Embryonic facial prominence (tissue), 1 donor: ENCODE measurements at regions not wholly inside any gene's neighbourhood (a gene's known extent, or its start where the extent isn't known, plus 50 kb on each side); places are given as distances from the start of the nearest gene placed in this dataset.

Source experiments
- DNase-seq: peaks from one replicate; pipeline ENCODE4 v3.0.0-alpha.2; 2016; ENCODE audit errors: extremely low spot score

DNA sequence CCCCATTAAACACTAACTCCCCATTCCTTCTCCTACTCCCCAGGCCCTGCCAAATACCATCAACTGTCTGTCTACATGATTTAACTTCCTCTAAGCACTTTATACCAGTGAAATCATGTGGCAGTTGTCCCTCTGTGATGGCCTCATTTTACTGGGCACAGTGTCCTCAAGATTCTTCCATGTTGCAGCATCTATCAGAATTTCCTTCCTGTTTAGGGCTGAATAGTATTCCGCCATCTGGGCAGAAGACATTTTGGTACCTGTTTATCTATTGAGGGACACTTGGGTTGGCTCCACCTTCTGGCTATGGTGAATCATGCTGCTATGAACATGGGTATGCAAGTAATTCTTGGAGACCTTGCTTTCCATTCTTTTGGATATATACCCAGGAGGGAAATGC is 59.4 kb upstream of the IRX4 start:
- no peak for DNase-seq

DNA sequence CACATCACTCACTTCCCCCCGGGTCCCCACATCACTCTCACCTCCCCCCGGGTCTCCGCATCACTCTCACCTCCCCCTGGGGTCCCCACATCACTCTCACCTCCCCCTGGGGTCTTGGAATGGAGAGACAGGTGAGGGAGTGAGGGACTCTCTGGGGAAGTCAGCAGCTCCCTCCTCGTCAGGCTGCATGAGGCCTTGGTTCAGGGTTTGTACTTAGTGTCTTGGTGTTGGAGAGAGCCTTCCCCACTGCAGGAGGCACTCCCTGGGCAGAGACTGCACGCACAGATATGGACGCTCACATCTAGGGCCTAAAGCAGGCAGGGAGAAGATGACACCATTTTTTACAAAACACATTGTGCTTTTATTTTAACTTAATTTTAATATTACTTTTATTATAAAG is 56.5 kb upstream of the IRX4 start:
- DNase-seq: no peak

DNA sequence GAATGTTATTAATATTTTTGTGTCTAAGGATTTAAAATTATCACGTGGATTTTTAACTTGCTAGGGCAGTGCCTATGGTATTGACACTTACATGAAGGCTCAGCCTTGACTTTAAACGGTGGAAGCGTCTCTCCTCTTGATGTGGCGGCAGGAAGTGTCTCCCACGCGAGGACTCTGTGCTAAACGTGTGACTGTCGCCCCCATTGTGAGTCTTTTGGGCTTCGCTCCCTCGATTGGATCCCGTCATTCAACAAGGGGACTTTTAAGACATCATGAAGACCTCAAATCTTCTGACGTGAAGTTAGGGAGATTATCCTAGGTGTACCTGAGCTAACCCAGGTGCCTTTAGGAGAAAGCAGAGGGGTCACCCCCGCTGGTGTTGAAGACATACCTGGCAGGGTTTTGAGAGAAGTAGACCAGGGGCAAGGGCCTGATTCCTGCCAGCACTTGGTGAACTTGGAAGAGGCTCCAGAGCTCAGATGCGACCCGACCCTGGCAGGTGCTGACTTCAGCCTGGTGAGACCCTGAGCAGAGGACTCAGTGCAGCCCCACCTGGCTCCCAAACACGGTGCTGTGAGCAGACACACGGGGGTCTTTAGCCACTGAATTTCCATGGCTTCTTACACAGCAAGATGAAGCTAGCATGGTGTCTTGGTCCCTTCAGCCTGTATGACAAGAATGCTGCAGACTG is 55.7 kb upstream of the IRX4 start:
- no peak for DNase-seq

DNA sequence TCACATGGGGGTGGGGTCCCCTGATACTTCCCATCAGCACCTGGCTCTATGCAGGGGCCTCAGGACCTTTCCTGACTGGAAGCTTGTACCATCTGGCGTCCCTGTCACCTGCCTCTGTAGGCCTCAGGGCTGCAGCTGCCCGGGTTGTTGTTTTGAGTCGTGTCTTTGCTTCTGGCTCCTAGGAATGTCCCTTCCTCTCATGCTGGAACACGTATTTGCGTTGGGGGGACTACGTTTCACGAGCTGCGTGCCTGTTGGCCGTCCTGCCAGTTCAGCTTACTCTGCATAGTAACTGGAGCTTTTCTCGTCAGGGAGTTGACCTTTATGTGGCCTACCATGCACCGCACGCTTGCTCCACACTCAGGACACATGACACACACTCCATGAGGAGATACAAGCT is 54.9 kb upstream of the IRX4 start:
- DNase-seq: no peak

DNA sequence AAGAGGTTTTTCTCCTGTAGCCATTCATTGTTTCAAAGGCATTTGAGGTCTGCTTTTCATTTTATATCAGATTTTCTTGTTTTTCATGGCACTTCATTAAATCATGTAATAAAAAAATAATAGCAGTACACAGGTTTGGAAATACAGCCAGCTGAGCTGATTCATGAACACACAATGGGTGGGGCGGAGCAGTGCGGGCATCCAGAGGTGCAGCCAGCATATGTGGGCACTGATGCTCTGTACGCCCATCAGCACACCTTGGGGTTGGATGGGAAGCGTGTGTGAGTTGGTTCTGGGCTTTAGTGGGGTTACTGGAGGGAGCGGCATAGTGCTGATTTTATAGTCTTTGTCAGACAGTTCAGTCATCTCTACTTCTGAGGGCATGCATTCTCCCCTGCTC is 54.2 kb upstream of the IRX4 start:
- DNase-seq: no peak

DNA sequence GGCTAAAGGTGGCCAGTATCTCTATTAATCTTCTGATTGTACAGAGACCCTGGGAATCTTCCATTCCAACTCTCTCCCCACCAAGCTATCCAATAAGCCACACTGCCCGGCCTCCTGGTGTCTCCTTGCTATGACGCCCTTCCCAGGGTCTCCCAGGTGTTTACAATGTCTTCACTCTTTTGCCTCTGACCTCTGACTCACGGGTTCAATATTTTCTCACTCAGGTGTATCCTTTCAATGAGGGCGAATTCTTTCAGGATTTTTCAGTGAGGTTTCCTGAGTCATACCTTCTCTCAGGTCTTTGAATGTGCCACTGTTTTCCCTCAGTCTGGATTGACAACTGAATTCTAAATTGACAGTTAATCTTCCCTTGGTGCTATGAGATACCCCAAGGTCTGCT is 53.7 kb upstream of the IRX4 start:
- no peak for DNase-seq

DNA sequence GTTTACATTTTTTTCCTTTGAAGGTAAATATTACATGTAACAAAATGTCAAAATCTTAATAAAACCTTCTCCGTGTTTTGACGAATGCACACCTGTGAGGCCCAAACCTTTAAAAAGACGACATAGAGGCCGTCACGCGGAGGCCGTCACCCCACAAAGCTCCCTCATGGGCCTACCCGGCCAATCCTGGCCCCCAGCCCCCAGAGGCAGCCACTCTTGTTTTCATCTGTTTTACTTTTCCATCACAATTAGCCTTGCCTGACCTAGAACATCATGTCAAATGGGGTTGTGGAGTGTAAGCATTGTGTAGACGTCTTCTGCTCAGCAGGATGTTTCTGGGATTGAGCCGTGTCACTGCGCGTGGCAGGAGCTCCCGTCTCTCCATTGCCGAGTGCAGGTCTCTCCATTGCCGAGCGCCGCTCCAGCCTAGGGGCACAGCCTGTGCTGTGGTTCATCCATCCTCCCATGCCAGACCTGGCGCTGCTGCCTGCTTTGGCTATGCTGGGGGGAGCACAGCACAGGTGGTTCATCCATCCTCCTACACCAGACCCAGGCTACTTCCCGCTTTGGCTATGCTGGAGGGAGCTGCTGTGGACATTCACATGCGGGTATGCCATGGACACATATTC is 52.2 kb upstream of the IRX4 start:
- no peak for DNase-seq

DNA sequence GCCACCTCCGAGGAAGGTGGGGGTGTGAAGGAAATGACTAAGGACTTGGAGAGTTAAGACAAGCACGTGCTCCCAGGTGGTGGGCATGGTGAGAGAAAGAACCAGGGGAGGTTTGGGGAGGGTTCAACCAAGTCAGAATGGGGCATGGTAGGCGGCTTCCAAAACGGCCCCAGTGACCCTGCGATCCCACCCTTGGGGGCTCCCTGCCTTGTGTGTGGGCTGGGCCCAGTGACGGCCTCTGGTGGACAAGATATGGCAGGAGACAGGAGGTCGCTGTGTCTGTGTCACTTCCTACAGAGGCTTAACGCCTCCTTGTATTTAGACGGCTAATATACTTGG is 51.3 kb upstream of the IRX4 start:
- no peak for DNase-seq

DNA sequence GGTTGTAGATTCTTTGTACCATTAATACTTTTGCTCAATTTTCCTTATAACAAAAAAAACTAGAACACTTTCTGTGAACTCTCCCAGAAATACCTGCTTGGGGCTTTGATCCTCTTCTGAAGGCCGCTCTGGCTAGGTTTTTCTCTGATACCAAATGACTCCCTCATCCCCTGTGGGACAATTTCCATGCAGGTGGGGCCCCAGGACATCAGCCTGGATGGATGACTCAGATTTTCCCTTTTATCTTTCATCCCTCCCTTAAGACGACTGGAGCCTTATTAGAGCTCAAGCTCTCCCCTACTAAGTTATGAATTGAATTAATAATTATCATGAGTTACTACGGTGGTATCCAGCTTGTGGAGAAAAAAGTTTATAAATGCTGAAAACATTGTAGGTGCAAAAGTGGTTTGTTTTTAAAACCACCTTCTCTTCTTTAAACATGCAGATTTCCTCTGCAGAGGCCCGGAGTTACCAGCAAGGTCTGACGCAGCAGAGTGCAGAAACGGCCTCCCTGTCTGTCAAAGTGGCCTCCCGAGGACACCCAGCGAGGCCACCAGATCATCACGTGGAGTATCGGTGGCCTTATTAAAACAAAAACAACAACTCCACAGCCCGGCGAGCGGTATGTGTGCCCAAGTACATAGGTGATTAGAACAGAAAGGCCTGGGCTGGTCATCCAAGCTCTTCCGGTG is 50.8 kb upstream of the IRX4 start:
- no peak for DNase-seq
